HL-60 (cell line): ENCODE measurements at regions not wholly inside any gene's neighbourhood (a gene's known extent, or its start where the extent isn't known, plus 50 kb on each side); places are given as distances from the start of the nearest gene placed in this dataset.
A peak's percentile ranks its signal among the peaks of the same experiment; 100 is the strongest.

ENCODE experiments used
- DNase-seq, 2 experiments: peaks; one replicate each; pipeline ENCODE4 v3.0.0-alpha.2; 2010 to 2020; ENCODE audit warnings: low read depth in 1 of 2, low spot score in 1 of 2
- H3K27ac ChIP-seq: fragments of 250-450 bp; sonication (Bioruptor Pico); replicated peaks from 2 replicates; pipeline ENCODE4 v1.5.1; 2020; ENCODE audit warnings: mild to moderate bottlenecking, moderate library complexity
- H3K27me3 ChIP-seq: fragments of 250-450 bp; sonication (Bioruptor Pico); 2 replicates; pipeline ENCODE4 v1.5.1; 2021; ENCODE audit warnings: mild to moderate bottlenecking, moderate library complexity; ENCODE audit not compliant: insufficient read depth, poor library complexity, severe bottlenecking
- H3K4me3 ChIP-seq: replicated peaks from 2 replicates; pipeline ENCODE4 v1.5.1; 2011; ENCODE audit warnings: mild to moderate bottlenecking, control low read depth, low read length; ENCODE audit not compliant: insufficient read depth
- GABPA ChIP-seq: IDR thresholded peaks from 2 replicates; pipeline ENCODE4 v1.6.1; 2012; ENCODE audit warnings: low read depth
- POLR2AphosphoS5 ChIP-seq: IDR thresholded peaks from 2 replicates; pipeline ENCODE4 v1.6.1; 2012; ENCODE audit warnings: low read depth
- SPI1 ChIP-seq: IDR thresholded peaks from 2 replicates; pipeline ENCODE4 v1.6.1; 2012; ENCODE audit warnings: low read depth, mild to moderate bottlenecking, borderline replicate concordance
- TF ChIP-seq, protein P1 (sequence below): IDR thresholded peaks from one replicate; pipeline ENCODE4 v1.5.1; 2011; ENCODE audit warnings: low read length, control low read depth, inconsistent platforms; ENCODE audit not compliant: insufficient read depth
- TF ChIP-seq, protein P2 (sequence below): IDR thresholded peaks from 2 replicates; pipeline ENCODE4 v1.6.1; 2012; ENCODE audit warnings: low read depth; ENCODE audit not compliant: insufficient replicate concordance

DNA sequence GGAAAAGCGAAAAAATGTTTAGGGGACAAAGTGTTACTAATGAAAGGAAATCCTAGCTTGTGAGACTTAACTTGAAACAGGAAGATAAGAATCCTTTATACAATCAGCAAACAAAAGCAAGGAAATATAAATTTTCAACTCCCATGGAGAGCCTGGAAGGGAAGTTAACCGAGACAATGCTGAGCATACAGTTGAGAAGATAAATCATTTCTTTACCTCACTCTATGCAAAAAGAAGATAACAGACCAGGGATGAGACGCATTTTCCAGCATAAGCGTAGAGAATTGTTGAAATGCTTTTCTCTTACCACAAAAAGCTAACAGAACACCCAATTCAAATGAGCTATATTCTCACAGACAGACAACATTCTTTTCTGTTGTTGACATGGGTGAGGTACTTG, 309.6 kb downstream of the CWC27 start:
- DNase-seq, result no peak
- Histone ChIP-seq H3K4me3 (no peak overlapping the region), H3K27me3 (no peaks in the 10 kb centered on the region), H3K27ac (no peak overlapping the region)
- TF ChIP-seq POLR2AphosphoS5 (no peak), SPI1 (no peak), GABPA (no peak)
- TF ChIP-seq, protein P1, sequence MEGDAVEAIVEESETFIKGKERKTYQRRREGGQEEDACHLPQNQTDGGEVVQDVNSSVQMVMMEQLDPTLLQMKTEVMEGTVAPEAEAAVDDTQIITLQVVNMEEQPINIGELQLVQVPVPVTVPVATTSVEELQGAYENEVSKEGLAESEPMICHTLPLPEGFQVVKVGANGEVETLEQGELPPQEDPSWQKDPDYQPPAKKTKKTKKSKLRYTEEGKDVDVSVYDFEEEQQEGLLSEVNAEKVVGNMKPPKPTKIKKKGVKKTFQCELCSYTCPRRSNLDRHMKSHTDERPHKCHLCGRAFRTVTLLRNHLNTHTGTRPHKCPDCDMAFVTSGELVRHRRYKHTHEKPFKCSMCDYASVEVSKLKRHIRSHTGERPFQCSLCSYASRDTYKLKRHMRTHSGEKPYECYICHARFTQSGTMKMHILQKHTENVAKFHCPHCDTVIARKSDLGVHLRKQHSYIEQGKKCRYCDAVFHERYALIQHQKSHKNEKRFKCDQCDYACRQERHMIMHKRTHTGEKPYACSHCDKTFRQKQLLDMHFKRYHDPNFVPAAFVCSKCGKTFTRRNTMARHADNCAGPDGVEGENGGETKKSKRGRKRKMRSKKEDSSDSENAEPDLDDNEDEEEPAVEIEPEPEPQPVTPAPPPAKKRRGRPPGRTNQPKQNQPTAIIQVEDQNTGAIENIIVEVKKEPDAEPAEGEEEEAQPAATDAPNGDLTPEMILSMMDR, result no peak
- TF ChIP-seq, protein P2, sequence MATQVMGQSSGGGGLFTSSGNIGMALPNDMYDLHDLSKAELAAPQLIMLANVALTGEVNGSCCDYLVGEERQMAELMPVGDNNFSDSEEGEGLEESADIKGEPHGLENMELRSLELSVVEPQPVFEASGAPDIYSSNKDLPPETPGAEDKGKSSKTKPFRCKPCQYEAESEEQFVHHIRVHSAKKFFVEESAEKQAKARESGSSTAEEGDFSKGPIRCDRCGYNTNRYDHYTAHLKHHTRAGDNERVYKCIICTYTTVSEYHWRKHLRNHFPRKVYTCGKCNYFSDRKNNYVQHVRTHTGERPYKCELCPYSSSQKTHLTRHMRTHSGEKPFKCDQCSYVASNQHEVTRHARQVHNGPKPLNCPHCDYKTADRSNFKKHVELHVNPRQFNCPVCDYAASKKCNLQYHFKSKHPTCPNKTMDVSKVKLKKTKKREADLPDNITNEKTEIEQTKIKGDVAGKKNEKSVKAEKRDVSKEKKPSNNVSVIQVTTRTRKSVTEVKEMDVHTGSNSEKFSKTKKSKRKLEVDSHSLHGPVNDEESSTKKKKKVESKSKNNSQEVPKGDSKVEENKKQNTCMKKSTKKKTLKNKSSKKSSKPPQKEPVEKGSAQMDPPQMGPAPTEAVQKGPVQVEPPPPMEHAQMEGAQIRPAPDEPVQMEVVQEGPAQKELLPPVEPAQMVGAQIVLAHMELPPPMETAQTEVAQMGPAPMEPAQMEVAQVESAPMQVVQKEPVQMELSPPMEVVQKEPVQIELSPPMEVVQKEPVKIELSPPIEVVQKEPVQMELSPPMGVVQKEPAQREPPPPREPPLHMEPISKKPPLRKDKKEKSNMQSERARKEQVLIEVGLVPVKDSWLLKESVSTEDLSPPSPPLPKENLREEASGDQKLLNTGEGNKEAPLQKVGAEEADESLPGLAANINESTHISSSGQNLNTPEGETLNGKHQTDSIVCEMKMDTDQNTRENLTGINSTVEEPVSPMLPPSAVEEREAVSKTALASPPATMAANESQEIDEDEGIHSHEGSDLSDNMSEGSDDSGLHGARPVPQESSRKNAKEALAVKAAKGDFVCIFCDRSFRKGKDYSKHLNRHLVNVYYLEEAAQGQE, result no peak

DNA sequence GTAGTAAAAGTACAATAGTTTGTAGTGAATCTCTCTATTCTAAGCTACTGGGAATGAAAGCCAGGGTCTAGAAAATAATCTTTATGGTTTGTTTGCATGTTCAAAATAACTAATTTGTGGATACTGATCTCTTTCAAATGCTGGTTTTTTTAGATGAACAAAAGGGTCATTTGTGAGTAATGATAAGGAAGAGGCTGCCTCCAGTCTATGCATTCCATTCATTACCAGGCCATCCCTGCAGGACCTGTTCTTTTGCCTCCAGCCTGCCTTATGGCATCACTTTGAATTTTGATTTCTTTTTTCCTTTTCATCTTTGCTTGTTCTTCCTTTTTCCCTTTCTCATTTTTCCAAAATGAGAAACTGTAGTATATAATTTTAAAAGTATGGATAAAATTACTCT, 312.3 kb downstream of the CWC27 start:
- TF ChIP-seq, protein P2, result no peak
- no peak for TF ChIP-seq POLR2AphosphoS5
- no peak for TF ChIP-seq GABPA
- TF ChIP-seq SPI1, result no peak
- TF ChIP-seq, protein P1, result no peak
- no peak for DNase-seq
- no peak overlapping the region for H3K27ac ChIP-seq
- H3K4me3 ChIP-seq, result no peak overlapping the region
- no peaks in the 10 kb centered on the region for H3K27me3 ChIP-seq

DNA sequence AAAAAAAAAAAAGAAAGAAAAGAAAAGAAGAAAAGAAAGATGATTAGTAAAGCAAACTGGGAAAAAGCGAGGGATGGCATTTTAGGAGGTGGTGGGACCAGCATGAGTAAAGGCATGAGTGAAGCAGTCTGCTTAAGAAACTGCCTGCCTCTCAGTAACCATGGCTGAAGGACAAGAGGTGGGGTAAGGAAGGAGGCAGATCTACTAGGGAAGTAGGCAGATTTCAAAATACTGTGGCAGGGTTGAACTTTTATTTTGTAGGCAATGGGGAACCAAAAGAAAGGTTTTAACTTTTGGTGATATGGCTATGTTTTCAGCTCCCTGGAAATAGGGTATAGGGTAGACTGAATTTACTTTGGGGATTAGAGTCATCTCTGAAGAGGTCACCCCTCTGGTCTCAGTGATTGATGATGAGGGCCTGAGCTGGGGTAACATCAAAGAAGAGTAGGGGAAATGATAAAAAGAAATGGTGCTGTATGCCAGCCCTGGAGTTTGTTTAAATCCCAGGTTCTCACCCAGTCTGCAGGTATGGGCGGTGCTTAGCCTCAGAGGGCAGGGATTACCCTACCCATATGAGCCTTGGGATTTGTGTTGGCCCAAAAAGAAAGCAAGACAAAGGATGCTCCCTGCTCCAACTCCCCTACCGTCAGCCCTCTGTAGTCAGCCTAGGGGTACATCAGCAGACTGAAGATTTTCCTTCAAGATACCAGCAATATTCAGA, 316.2 kb downstream of the CWC27 start:
- TF ChIP-seq GABPA (no peak), SPI1 (no peak), POLR2AphosphoS5 (no peak)
- TF ChIP-seq, protein P1, result no peak
- TF ChIP-seq, protein P2, result no peak
- H3K27me3 ChIP-seq, result no peaks in the 10 kb centered on the region
- no peak overlapping the region for H3K27ac ChIP-seq
- H3K4me3 ChIP-seq, result no peak overlapping the region
- DNase-seq, result peak in 1 of 2 experiments; percentile 1
